HCT116 (cell line): ENCODE measurements at regions not wholly inside any gene's neighbourhood (a gene's known extent, or its start where the extent isn't known, plus 50 kb on each side); places are given as distances from the start of the nearest gene placed in this dataset.

Experiments
- ATAC-seq: fragments of 200-7000 bp; cut with Tn5 transposase; 2 replicates; pipeline ENCODE4 v1.9.1; 2020; ENCODE audit warnings: mild to moderate bottlenecking, moderate library complexity
- BruUV-seq: library from RNA; stranded (reverse); fragments of 400-500 nt; replicated peaks from 2 replicates; lab custom pipeline; 2021; lab: Mats Ljungman, UMichigan
- CTCF ChIA-PET: fragments of 300-600 bp; sonication (Branson Sonifier 250); formaldehyde crosslinking; loops from one replicate; lab custom pipeline; 2021; ENCODE audit warnings: antibody characterized with exemption; lab: Charles Lee
- POLR2A ChIA-PET: fragments of 300-600, 350-600 bp; sonication (Branson Sonifier 250); formaldehyde crosslinking; loops from one replicate; lab custom pipeline; 2021; ENCODE audit warnings: antibody characterized with exemption; lab: Charles Lee
- RAD21 ChIA-PET, 2 experiments: fragments of 300-600 bp; sonication (Branson Sonifier 250); formaldehyde crosslinking; loops; one replicate each; lab custom pipeline; 2023; ENCODE audit warnings: low total read pairs in 2 of 2; ENCODE audit not compliant: uncharacterized antibody in 2 of 2, unreplicated experiment in 2 of 2, low non-redundant PET in 1 of 2; lab: Charles Lee
- DNase-seq: peaks from one replicate; pipeline ENCODE4 v3.0.0-alpha.2; 2010; ENCODE audit warnings: low read depth, low spot score
- H2AFZ ChIP-seq: fragments of 200-600 bp; shearing (Covaris generic), sonication (generic); 2 replicates; pipeline ENCODE4 v1.6.1; 2017; ENCODE audit warnings: low read depth, mixed run types, mixed read lengths, antibody characterized with exemption, low read length; ENCODE audit not compliant: poor library complexity, severe bottlenecking
- H3K27ac ChIP-seq: 2 replicates; pipeline ENCODE4 v1.5.1; 2012; ENCODE audit warnings: low read depth, low read length
- H3K27me3 ChIP-seq: fragments of 200-600 bp; sonication (generic); 2 replicates; pipeline ENCODE4 v1.6.1; 2016; ENCODE audit warnings: mixed run types, low read length, mixed read lengths; ENCODE audit not compliant: insufficient read depth
- H3K36me3 ChIP-seq, 2 experiments: fragments of 200-500 bp in 1 of 2; fragments of 200-600 bp in 1 of 2; sonication (Bioruptor generic) in 1 of 2; sonication (generic) in 1 of 2; 2 replicates each; pipeline versions ENCODE4 v1.5.1 to v1.6.1; 2014 to 2016; ENCODE audit warnings: low read length in 2 of 2, inconsistent platforms in 1 of 2, mixed read lengths in 1 of 2, mixed run types in 1 of 2; ENCODE audit not compliant: insufficient read depth in 2 of 2, control insufficient read depth in 1 of 2
- H3K4me1 ChIP-seq, 2 experiments: fragments of 200-600 bp in 1 of 2; sonication (generic) in 1 of 2; 2 replicates each; pipeline versions ENCODE4 v1.5.1 to v1.6.1; 2012 to 2017; ENCODE audit warnings: low read length in 2 of 2, inconsistent platforms in 1 of 2, mild to moderate bottlenecking in 1 of 2, mixed read lengths in 1 of 2, mixed run types in 1 of 2, moderate library complexity in 1 of 2; ENCODE audit not compliant: insufficient read depth in 2 of 2, control insufficient read depth in 1 of 2
- H3K4me2 ChIP-seq: fragments of 200-600 bp; sonication (generic); 2 replicates; pipeline ENCODE4 v1.6.1; 2017; ENCODE audit warnings: mixed run types, low read length, mixed read lengths
- H3K4me3 ChIP-seq, 2 experiments: fragments of 200-600 bp in 1 of 2; sonication (generic) in 1 of 2; replicated peaks in 1 of 2; 2 replicates each; pipeline ENCODE4 v1.5.1; 2011 to 2016; ENCODE audit warnings: low read length in 2 of 2, control low read depth in 1 of 2, low read depth in 1 of 2, mild to moderate bottlenecking in 1 of 2, mixed read lengths in 1 of 2, mixed run types in 1 of 2
- H3K79me2 ChIP-seq: fragments of 200-600 bp; sonication (generic); 2 replicates; pipeline ENCODE4 v1.6.1; 2017; ENCODE audit warnings: mild to moderate bottlenecking, mixed run types, low read length, moderate library complexity, mixed read lengths; ENCODE audit not compliant: insufficient read depth
- H3K9ac ChIP-seq: fragments of 200-600 bp; sonication (generic); 2 replicates; pipeline ENCODE4 v1.6.1; 2016; ENCODE audit warnings: low read length, mixed read lengths
- H3K9me2 ChIP-seq: fragments of 200-600 bp; sonication (generic), shearing (Covaris generic); 2 replicates; pipeline ENCODE4 v1.6.1; 2017; ENCODE audit warnings: mixed run types, mild to moderate bottlenecking, moderate library complexity; ENCODE audit not compliant: insufficient read depth
- H3K9me3 ChIP-seq, 2 experiments: fragments of 200-500 bp in 1 of 2; fragments of 200-600 bp in 1 of 2; sonication (Bioruptor generic) in 1 of 2; sonication (generic) in 1 of 2; 2 replicates each; pipeline ENCODE4 v1.6.1; 2014 to 2017; ENCODE audit warnings: low read length in 2 of 2, mixed read lengths in 2 of 2, inconsistent platforms in 1 of 2, low read depth in 1 of 2, mild to moderate bottlenecking in 1 of 2, mixed run types in 1 of 2, moderate library complexity in 1 of 2; ENCODE audit not compliant: control insufficient read depth in 1 of 2, insufficient read depth in 1 of 2
- H4K20me1 ChIP-seq: fragments of 200-600 bp; sonication (generic), shearing (Covaris generic); 2 replicates; pipeline ENCODE4 v1.6.1; 2017; ENCODE audit warnings: mixed run types, mild to moderate bottlenecking, moderate library complexity; ENCODE audit not compliant: insufficient read depth
- CBX3 ChIP-seq: IDR thresholded peaks from 2 replicates; pipeline ENCODE4 v1.6.1; 2012; ENCODE audit warnings: low read depth
- CEBPB ChIP-seq: IDR thresholded peaks from 2 replicates; pipeline ENCODE4 v1.6.1; 2012; ENCODE audit warnings: low read depth
- EGR1 ChIP-seq: IDR thresholded peaks from 2 replicates; pipeline ENCODE4 v1.6.1; 2012; ENCODE audit warnings: low read depth
- EZH2 ChIP-seq: fragments of 200-600 bp; sonication (generic); IDR thresholded peaks from 2 replicates; pipeline ENCODE4 v1.6.1; 2017; ENCODE audit warnings: antibody characterized with exemption, mixed run types
- EZH2phosphoT487 ChIP-seq: fragments of 200-600 bp; IDR thresholded peaks from 2 replicates; pipeline ENCODE4 v1.6.1; 2018; ENCODE audit warnings: antibody characterized with exemption, borderline replicate concordance
- FOSL1 ChIP-seq: IDR thresholded peaks from 2 replicates; pipeline ENCODE4 v1.6.1; 2012; ENCODE audit warnings: low read depth
- JUND ChIP-seq: IDR thresholded peaks from 2 replicates; pipeline ENCODE4 v1.6.1; 2012
- MAX ChIP-seq: IDR thresholded peaks from 2 replicates; pipeline ENCODE4 v1.6.1; 2012
- POLR2A ChIP-seq: IDR thresholded peaks from 2 replicates; pipeline ENCODE4 v1.7.0; 2011; ENCODE audit warnings: borderline replicate concordance; ENCODE audit not compliant: insufficient read depth, insufficient read length; ENCODE audit errors: extremely low read depth
- POLR2AphosphoS5 ChIP-seq: IDR thresholded peaks from 2 replicates; pipeline ENCODE4 v1.6.1; 2011; ENCODE audit warnings: mild to moderate bottlenecking, low read depth, low read length, moderate library complexity
- RAD21 ChIP-seq: IDR thresholded peaks from 2 replicates; pipeline ENCODE4 v1.6.1; 2012; ENCODE audit warnings: low read depth, mild to moderate bottlenecking
- SIN3A ChIP-seq: IDR thresholded peaks from 2 replicates; pipeline ENCODE4 v1.6.1; 2012; ENCODE audit warnings: low read depth
- SRF ChIP-seq: IDR thresholded peaks from 2 replicates; pipeline ENCODE4 v1.6.1; 2012; ENCODE audit warnings: low read depth
- TCF7L2 ChIP-seq: IDR thresholded peaks from 2 replicates; pipeline ENCODE4 v1.7.0; 2011; ENCODE audit warnings: borderline replicate concordance, inconsistent platforms; ENCODE audit not compliant: insufficient read depth, insufficient read length; ENCODE audit errors: extremely low read depth
- YY1 ChIP-seq: IDR thresholded peaks from 2 replicates; pipeline ENCODE4 v1.6.1; 2011; ENCODE audit warnings: low read length, low read depth, moderate library complexity, mild to moderate bottlenecking; ENCODE audit not compliant: insufficient replicate concordance; ENCODE audit errors: extremely low read depth
- ZFX ChIP-seq: fragments of 450-650 bp; IDR thresholded peaks from 2 replicates; pipeline ENCODE4 v1.6.1; 2017
- ZNF274 ChIP-seq: fragments of 200-500 bp; sonication (Bioruptor generic); IDR thresholded peaks from 2 replicates; pipeline ENCODE4 v1.6.1; 2014; ENCODE audit warnings: mild to moderate bottlenecking, low read depth, low read length, inconsistent platforms
- intact Hi-C: fragments of 100-400 bp; cut with micrococcal nuclease; formaldehyde crosslinking; loops from 2 replicates; pipeline ENCODE4 v1.10.0; 2022
- TF ChIP-seq, protein P1 (sequence below), 3 experiments: fragments of 200-600 bp in 1 of 3; sonication (generic) in 1 of 3; IDR thresholded peaks in 2 of 3; conservative IDR thresholded peaks in 1 of 3; 2 replicates each; pipeline ENCODE4 v1.5.1; 2012 to 2017; ENCODE audit warnings: low read depth in 2 of 3, low read length in 2 of 3, antibody characterized with exemption in 1 of 3, borderline replicate concordance in 1 of 3, control low read depth in 1 of 3, mild to moderate bottlenecking in 1 of 3, mixed read lengths in 1 of 3, mixed run types in 1 of 3, moderate library complexity in 1 of 3; ENCODE audit not compliant: insufficient read depth in 1 of 3
- TF ChIP-seq, protein P2 (sequence below): IDR thresholded peaks from 2 replicates; pipeline ENCODE4 v1.6.1; 2012

DNA sequence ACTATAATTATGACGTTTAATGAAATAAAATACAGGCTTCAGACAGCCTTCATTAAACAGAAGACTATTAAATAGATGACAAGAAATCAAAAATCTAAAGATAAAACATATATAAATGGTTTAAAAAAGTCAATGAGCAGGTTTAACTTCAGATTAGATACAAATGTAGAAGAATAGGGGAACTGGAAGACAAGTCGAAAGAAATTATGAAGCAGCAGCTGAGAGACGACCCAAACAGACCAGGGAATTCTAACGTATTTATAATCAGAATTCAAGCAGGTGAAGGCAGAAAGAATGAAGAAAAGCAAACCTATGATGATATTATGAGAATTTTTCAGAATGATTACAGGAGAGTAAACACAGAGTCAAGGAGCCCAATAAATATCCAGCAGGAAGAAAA lies 235.1 kb upstream of the XYLT1 start:
- intact Hi-C loops, result no loop called here
- Histone ChIP-seq H3K4me2 (no peak overlapping the region), H3K79me2 (no peaks in the 10 kb centered on the region), H2AFZ (no peak overlapping the region), H3K4me1 (no peaks in the 10 kb centered on the region), H3K4me3 (no peak overlapping the region), H3K9me2 (no peaks in the 10 kb centered on the region), H3K36me3 (no peaks in the 10 kb centered on the region), H3K9me3 (no peaks in the 10 kb centered on the region), H4K20me1 (no peaks in the 10 kb centered on the region), H3K9ac (no peak overlapping the region), H3K27me3 (peaks cover 13% of the 10 kb centered on the region; the same call in 1 of the 2 replicates), H3K27ac (no peak overlapping the region)
- ChIA-PET POLR2A (no interaction called here), CTCF (no interaction called here), RAD21 (no interaction called here)
- BruUV-seq, result no TSS peak
- ATAC-seq, result no peak
- DNase-seq, result no peak
- no peak for TF ChIP-seq EZH2
- TF ChIP-seq EZH2phosphoT487, result no peak
- no peak for TF ChIP-seq CEBPB
- TF ChIP-seq CBX3, result no peak
- no peak for TF ChIP-seq ZFX
- TF ChIP-seq EGR1, result no peak
- TF ChIP-seq TCF7L2, result no peak
- TF ChIP-seq POLR2A, result no peak
- TF ChIP-seq, protein P1, sequence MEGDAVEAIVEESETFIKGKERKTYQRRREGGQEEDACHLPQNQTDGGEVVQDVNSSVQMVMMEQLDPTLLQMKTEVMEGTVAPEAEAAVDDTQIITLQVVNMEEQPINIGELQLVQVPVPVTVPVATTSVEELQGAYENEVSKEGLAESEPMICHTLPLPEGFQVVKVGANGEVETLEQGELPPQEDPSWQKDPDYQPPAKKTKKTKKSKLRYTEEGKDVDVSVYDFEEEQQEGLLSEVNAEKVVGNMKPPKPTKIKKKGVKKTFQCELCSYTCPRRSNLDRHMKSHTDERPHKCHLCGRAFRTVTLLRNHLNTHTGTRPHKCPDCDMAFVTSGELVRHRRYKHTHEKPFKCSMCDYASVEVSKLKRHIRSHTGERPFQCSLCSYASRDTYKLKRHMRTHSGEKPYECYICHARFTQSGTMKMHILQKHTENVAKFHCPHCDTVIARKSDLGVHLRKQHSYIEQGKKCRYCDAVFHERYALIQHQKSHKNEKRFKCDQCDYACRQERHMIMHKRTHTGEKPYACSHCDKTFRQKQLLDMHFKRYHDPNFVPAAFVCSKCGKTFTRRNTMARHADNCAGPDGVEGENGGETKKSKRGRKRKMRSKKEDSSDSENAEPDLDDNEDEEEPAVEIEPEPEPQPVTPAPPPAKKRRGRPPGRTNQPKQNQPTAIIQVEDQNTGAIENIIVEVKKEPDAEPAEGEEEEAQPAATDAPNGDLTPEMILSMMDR (IDR thresholded peaks at IDR 0.05 in 2 of 3, conservative IDR thresholded peaks at IDR 0.05 in 1 of 3; ENCODE audit: borderline replicate concordance in 1 of 3, insufficient read depth in 1 of 3, low read depth in 2 of 3, low read length in 2 of 3), result no peak
- TF ChIP-seq, protein P2, sequence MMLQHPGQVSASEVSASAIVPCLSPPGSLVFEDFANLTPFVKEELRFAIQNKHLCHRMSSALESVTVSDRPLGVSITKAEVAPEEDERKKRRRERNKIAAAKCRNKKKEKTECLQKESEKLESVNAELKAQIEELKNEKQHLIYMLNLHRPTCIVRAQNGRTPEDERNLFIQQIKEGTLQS, result no peak
- no peak for TF ChIP-seq SIN3A
- no peak for TF ChIP-seq ZNF274
- TF ChIP-seq POLR2AphosphoS5, result no peak
- no peak for TF ChIP-seq JUND
- no peak for TF ChIP-seq FOSL1
- no peak for TF ChIP-seq MAX
- TF ChIP-seq SRF, result no peak
- TF ChIP-seq RAD21, result no peak
- TF ChIP-seq YY1, result no peak
